RWPE1 (cell line): ENCODE measurements at regions not wholly inside any gene's neighbourhood (a gene's known extent, or its start where the extent isn't known, plus 50 kb on each side); places are given as distances from the start of the nearest gene placed in this dataset.

ENCODE experiments used
- CTCF ChIA-PET: fragments of 350-600 bp; sonication (Branson Sonifier 250); formaldehyde crosslinking; extraction: SDS; loops from one replicate; lab custom pipeline; 2021; lab: Yijun Ruan, JAX
- POLR2A ChIA-PET: fragments of 400-600 bp; formaldehyde crosslinking; extraction: SDS; loops from one replicate; lab custom pipeline; 2020; ENCODE audit warnings: antibody characterized with exemption; ENCODE audit not compliant: low non-redundant PET; lab: Yijun Ruan, JAX
- DNase-seq: peaks from one replicate; pipeline ENCODE4 v3.0.0; 2012; ENCODE audit warnings: low spot score
- H3K27ac ChIP-seq: fragments of 450-650 bp; 2 replicates; pipeline ENCODE4 v1.5.1; 2017
- CTCF ChIP-seq: fragments of 450-650 bp; conservative IDR thresholded peaks from 2 replicates; pipeline ENCODE4 v1.5.1; 2017; ENCODE audit warnings: low read depth, mild to moderate bottlenecking

DNA sequence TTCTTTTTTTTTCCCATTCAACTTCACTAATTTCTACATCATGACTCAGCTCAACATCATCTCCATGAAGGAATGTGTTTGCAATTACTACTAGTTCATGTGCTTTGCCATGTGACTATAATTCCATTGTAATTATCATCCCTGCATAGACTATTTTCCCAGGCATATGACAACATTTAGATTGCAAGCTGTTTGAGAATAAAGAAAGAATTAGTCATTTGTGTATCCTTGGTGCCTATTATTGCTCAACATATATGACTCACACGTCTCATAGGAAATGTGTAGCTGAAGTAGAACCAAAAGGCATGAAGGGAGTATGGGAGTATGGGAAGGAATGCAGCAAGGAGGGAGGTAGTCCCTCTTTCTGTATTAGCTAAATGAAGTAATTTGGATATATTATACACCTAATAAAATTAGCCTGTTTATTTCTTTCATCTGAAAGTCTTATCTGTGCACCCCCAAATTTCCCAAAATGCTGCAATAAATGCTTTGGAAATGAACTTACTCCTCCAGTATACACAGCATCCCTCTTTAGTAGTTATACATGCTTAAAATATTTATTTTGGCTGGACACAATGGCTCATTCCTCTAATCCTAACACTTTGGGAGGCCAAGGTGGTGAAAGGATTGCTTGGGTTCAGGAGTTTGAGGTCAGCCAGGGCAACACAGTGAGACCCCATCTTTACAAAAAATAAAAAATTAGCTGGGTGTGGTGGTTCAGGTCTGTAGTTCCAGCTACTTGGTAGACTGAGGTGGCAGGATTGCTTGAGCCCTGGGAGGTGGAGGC is 316.9 kb upstream of the ADGRL4 start:
- H3K27ac ChIP-seq: peak overlapping the region; percentile 79
- ChIA-PET POLR2A (no interaction called here), CTCF (interaction anchor here (0.5 kb wide), 1 partner anchor 1070 kb away, joined by 3 read pairs; no protein-coding TSS in a partner anchor)
- TF ChIP-seq CTCF: no peak
- peak; percentile 80 for DNase-seq

GRCh38 chr1:79322511-79323027 is 316.0 kb upstream of the ADGRL4 start:
- ChIA-PET POLR2A (no interaction called here), CTCF (no interaction called here)
- H3K27ac ChIP-seq: no peak overlapping the region
- no peak for TF ChIP-seq CTCF
- no peak for DNase-seq

DNA sequence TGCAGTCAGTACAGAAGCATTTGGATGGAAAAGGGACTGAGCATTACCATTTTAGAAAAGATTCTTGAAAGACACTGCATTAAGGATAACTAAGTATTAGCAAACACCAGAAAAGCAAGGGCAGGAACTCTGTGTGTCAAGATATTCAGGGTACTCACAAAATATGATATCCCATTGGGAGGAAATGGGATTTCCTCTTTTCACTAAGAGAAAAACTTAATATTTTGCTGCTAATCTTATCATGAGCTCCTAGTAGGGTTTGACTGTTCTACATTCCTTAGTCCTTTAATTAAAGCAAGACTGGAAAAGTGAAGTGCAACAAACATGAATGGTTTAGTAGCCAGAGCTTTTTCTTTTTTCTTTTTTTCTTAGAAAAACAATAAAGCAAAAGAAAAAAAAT is 305.9 kb upstream of the ADGRL4 start:
- POLR2A ChIA-PET: no interaction called here
- CTCF ChIA-PET: interaction anchor here (0.6 kb wide), 1 partner anchor 299 kb away, joined by 4 read pairs; no protein-coding TSS in a partner anchor
- no peak for TF ChIP-seq CTCF
- H3K27ac ChIP-seq: no peak overlapping the region
- no peak for DNase-seq

DNA sequence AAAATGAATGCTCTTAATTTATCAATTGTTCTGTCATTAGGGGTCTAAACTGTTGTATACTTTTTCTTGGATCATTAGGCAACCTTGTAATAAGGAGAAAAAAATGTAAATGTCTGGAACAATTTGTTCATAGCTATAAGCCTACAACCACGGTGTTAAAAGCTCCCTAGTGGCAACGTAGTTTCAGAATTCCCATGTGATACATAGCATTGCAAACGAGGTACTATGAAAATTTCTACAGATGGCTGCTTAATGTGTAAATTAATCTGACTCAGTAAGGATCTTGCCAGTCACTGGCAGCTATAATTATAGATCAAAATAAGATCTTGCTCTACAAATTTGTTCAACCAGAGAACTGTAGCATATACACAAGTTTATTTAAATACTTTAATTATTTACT is 304.1 kb upstream of the ADGRL4 start:
- no peak for DNase-seq
- no peak overlapping the region for H3K27ac ChIP-seq
- CTCF ChIA-PET: no interaction called here
- POLR2A ChIA-PET: no interaction called here
- no peak for TF ChIP-seq CTCF

DNA sequence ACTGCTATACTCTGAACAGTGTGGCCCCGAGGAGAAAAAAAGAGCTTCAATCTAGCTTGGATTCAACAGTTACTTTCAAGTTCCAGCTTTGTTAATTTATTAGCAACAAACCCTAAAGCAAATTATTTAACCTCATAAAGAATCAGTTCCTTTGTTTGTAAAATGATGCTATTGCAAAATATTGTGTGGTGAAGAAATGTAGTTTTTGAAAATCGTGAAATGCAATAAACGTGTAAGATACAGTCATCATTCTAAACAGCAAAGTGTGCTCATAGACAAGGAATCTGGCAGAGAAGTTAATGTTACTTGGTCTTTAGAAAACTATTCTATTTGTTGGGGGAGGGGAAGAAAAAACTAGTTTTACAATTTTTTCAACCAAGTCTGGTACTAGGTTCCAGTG is 297.6 kb upstream of the ADGRL4 start:
- POLR2A ChIA-PET: no interaction called here

DNA sequence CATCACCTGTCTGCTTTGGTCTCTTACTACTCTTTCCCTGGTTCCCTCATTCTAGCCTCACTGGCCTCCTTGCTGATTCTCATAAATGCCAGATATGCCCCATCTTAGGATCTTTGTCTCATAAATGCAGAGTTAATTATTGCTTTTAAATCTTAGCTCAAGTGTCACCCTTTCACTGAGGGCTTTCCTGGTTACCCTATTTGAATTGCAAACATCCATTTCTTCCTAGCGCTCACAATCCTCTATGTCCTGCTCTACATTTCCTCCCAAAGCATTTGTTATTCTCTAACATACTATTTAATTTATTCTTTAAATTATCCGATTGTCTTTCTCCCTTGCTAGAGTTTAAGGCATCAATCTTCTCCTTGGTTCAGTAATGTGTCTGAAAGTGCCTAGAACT is 296.5 kb upstream of the ADGRL4 start:
- ChIA-PET POLR2A (no interaction called here), CTCF (no interaction called here)
- H3K27ac ChIP-seq: no peak overlapping the region
- TF ChIP-seq CTCF: no peak
- no peak for DNase-seq

More for the DNA sequence above, 297.6 kb upstream of the ADGRL4 start:
- no peak for TF ChIP-seq CTCF
- CTCF ChIA-PET: no interaction called here
- H3K27ac ChIP-seq: no peak overlapping the region
- no peak for DNase-seq
